GM12878 (cell line): ENCODE measurements at regions not wholly inside any gene's neighbourhood (a gene's known extent, or its start where the extent isn't known, plus 50 kb on each side); places are given as distances from the start of the nearest gene placed in this dataset.

ENCODE experiments used
- ATAC-seq: fragments of 200-7000 bp; cut with Tn5 transposase; 3 replicates; pipeline ENCODE4 v1.9.1; 2020; ENCODE audit warnings: mild to moderate bottlenecking, moderate library complexity
- BruUV-seq: library from RNA; stranded (reverse); fragments of 400-500 nt; replicated peaks from 2 replicates; lab custom pipeline; 2021; lab: Mats Ljungman, UMichigan
- CTCF ChIA-PET: fragments of 300-600 bp; sonication (Branson Sonifier 250); formaldehyde crosslinking; extraction: SDS; loops from one replicate; lab custom pipeline; 2021; ENCODE audit warnings: inconsistent platforms; lab: Yijun Ruan, JAX
- POLR2A ChIA-PET: fragments of 350-600 bp; formaldehyde crosslinking; extraction: SDS; loops from one replicate; lab custom pipeline; 2021; ENCODE audit warnings: inconsistent platforms; lab: Charles Lee
- RAD21 ChIA-PET: fragments of 300-600 bp; sonication (Branson Sonifier 250); formaldehyde crosslinking; loops from one replicate; lab custom pipeline; 2023; ENCODE audit warnings: antibody characterized with exemption; ENCODE audit not compliant: unreplicated experiment; lab: Charles Lee
- SMC1A ChIA-PET: fragments of 300-600 bp; sonication (Branson Sonifier 250); formaldehyde crosslinking; loops from one replicate; lab custom pipeline; 2023; ENCODE audit not compliant: unreplicated experiment, uncharacterized antibody; lab: Charles Lee
- DNase-seq: peaks from one replicate; pipeline ENCODE4 v3.0.0-alpha.2; 2011; ENCODE audit warnings: low read depth, low spot score
- FAIRE-seq: peaks from 3 replicates; lab custom pipeline; 2011; peaks lifted over from hg19 to GRCh38; lab: Jason Lieb, UNC
- H2AFZ ChIP-seq: 2 replicates; pipeline ENCODE4 v1.6.0; 2011; ENCODE audit warnings: low read depth, low read length, control low read depth; ENCODE audit not compliant: control insufficient read depth
- H3K27ac ChIP-seq: 2 replicates; pipeline ENCODE4 v1.5.1; 2011; ENCODE audit warnings: control low read depth; ENCODE audit not compliant: control insufficient read depth, insufficient read depth
- H3K27me3 ChIP-seq, 2 experiments: replicated peaks in 1 of 2; 2 replicates each; pipeline versions ENCODE4 v1.6.0 to v1.6.1; 2011; ENCODE audit warnings: low read length in 1 of 2; ENCODE audit not compliant: control insufficient read depth in 2 of 2, insufficient read depth in 2 of 2
- H3K36me3 ChIP-seq, 2 experiments: 2 replicates each; pipeline ENCODE4 v1.5.1; 2011; ENCODE audit warnings: low read length in 1 of 2; ENCODE audit not compliant: control insufficient read depth in 2 of 2, insufficient read depth in 2 of 2
- H3K4me1 ChIP-seq: 2 replicates; pipeline ENCODE4 v1.6.1; 2011; ENCODE audit warnings: mild to moderate bottlenecking, low read length, moderate library complexity, mixed read lengths; ENCODE audit not compliant: control insufficient read depth, insufficient read depth
- H3K4me2 ChIP-seq: 2 replicates; pipeline ENCODE4 v1.6.0; 2011; ENCODE audit warnings: control low read depth; ENCODE audit not compliant: control insufficient read depth, insufficient read depth
- H3K4me3 ChIP-seq: fragments of 200-600 bp; sonication (generic); 2 replicates; pipeline ENCODE4 v1.5.1; 2016
- H3K79me2 ChIP-seq: 2 replicates; pipeline ENCODE4 v1.6.0; 2011; ENCODE audit warnings: low read length; ENCODE audit not compliant: control insufficient read depth, insufficient read depth
- H3K9ac ChIP-seq: 2 replicates; pipeline ENCODE4 v1.8.0; 2011; ENCODE audit warnings: low read length, control low read depth, mixed read lengths; ENCODE audit not compliant: control insufficient read depth, insufficient read depth
- H3K9me3 ChIP-seq: replicated peaks from 3 replicates; pipeline ENCODE4 v1.5.1; 2011; ENCODE audit warnings: mild to moderate bottlenecking, low read length; ENCODE audit not compliant: control insufficient read depth, insufficient read depth
- H4K20me1 ChIP-seq: 2 replicates; pipeline ENCODE4 v1.6.0; 2011; ENCODE audit not compliant: control insufficient read depth, insufficient read depth
- BCL11A ChIP-seq: IDR thresholded peaks from 2 replicates; pipeline ENCODE4 v1.6.1; 2011; ENCODE audit warnings: low read depth, low read length
- BRCA1 ChIP-seq: IDR thresholded peaks from 2 replicates; pipeline ENCODE4 v1.6.1; 2011; ENCODE audit warnings: low read depth, low read length, improper control_type of control experiment
- CBX5 ChIP-seq: sonication (generic); IDR thresholded peaks from 2 replicates; pipeline ENCODE4 v1.6.1; 2016; ENCODE audit warnings: low read depth, moderate library complexity, mild to moderate bottlenecking, inconsistent platforms
- FOS ChIP-seq: IDR thresholded peaks from 3 replicates; pipeline ENCODE4 v1.6.1; 2011; ENCODE audit warnings: borderline replicate concordance; ENCODE audit not compliant: insufficient read length; ENCODE audit errors: extremely low read depth
- HDAC2 ChIP-seq: fragments of 200-600 bp; sonication (generic); IDR thresholded peaks from 2 replicates; pipeline ENCODE4 v1.6.1; 2017
- HDAC6 ChIP-seq: fragments of 200-600 bp; sonication (generic); IDR thresholded peaks from one replicate; pipeline ENCODE4 v1.8.0; 2017; ENCODE audit warnings: antibody characterized with exemption; ENCODE audit not compliant: unreplicated experiment
- IKZF2 ChIP-seq, 2 experiments: fragments of 450-650 bp; IDR thresholded peaks; 2 replicates each; pipeline ENCODE4 v1.6.1; 2017; ENCODE audit warnings: mild to moderate bottlenecking in 2 of 2, moderate library complexity in 2 of 2
- IRF4 ChIP-seq: IDR thresholded peaks from 2 replicates; pipeline ENCODE4 v1.6.1; 2011; ENCODE audit warnings: low read depth, low read length
- NFIC ChIP-seq: IDR thresholded peaks from 2 replicates; pipeline ENCODE4 v1.6.1; 2012; ENCODE audit warnings: low read depth, mild to moderate bottlenecking, inconsistent platforms, low read length, moderate library complexity
- NFYA ChIP-seq: IDR thresholded peaks from 2 replicates; pipeline ENCODE4 v1.6.1; 2011; ENCODE audit warnings: low read depth, mild to moderate bottlenecking, low read length, improper control_type of control experiment, borderline replicate concordance
- PAX8 ChIP-seq: fragments of 450-650 bp; IDR thresholded peaks from 2 replicates; pipeline ENCODE4 v1.6.1; 2017; ENCODE audit warnings: mild to moderate bottlenecking, moderate library complexity
- POLR2AphosphoS5 ChIP-seq: IDR thresholded peaks from 2 replicates; pipeline ENCODE4 v1.6.1; 2011; ENCODE audit warnings: mild to moderate bottlenecking, low read length, inconsistent platforms
- RAD21 ChIP-seq: IDR thresholded peaks from 2 replicates; pipeline ENCODE4 v1.6.1; 2011; ENCODE audit warnings: mild to moderate bottlenecking, low read depth, low read length, moderate library complexity; ENCODE audit not compliant: insufficient read depth
- SPI1 ChIP-seq: IDR thresholded peaks from 2 replicates; pipeline ENCODE4 v1.6.1; 2011; ENCODE audit warnings: low read depth, mild to moderate bottlenecking, low read length, moderate library complexity, borderline replicate concordance; ENCODE audit not compliant: insufficient read depth
- ZNF24 ChIP-seq: fragments of 450-650 bp; IDR thresholded peaks from 2 replicates; pipeline ENCODE4 v1.6.1; 2017; ENCODE audit warnings: antibody characterized with exemption, mild to moderate bottlenecking
- ZSCAN29 ChIP-seq: fragments of 450-650 bp; IDR thresholded peaks from 2 replicates; pipeline ENCODE4 v1.6.1; 2017; ENCODE audit warnings: mild to moderate bottlenecking, moderate library complexity
- WGBS: methylation state at CpG from one replicate; pipeline ENCODE4 v1.1.6; 2016; ENCODE audit warnings: low lambda C conversion rate; ENCODE audit not compliant: insufficient replicate concordance, insufficient coverage; ENCODE audit errors: missing lambda C conversion rate; 5-methylcytosine and 5-hydroxymethylcytosine counted together
- in situ Hi-C: fragments of 300-500 bp; cut with MboI; formaldehyde crosslinking; loops from 9 replicates; pipeline ENCODE4 v1.14.3; 2018; ENCODE audit warnings: mixed read lengths
- intact Hi-C: fragments of 100-400 bp; cut with micrococcal nuclease; formaldehyde crosslinking; loops from one replicate; pipeline ENCODE4 v1.14.2; 2022; ENCODE audit not compliant: unreplicated experiment
- TF ChIP-seq, protein P1 (sequence below): IDR thresholded peaks from 2 replicates; pipeline ENCODE4 v1.6.1; 2012; ENCODE audit warnings: low read length, inconsistent platforms
- TF ChIP-seq, protein P2 (sequence below): IDR thresholded peaks from 2 replicates; pipeline ENCODE4 v1.6.1; 2011; ENCODE audit warnings: low read depth, low read length, improper control_type of control experiment, borderline replicate concordance

GRCh38 chr3:137204409-137204808 lies 246.6 kb downstream of the IL20RB start:
- FAIRE-seq (no peak), DNase-seq (no peak), ATAC-seq (no peak)
- Histone ChIP-seq H3K27me3 (no peaks in the 10 kb centered on the region), H3K27ac (no peak overlapping the region), H3K4me1 (no peaks in the 10 kb centered on the region), H3K9me3 (no peaks in the 10 kb centered on the region), H3K36me3 (no peaks in the 10 kb centered on the region), H3K79me2 (no peaks in the 10 kb centered on the region), H3K4me3 (no peak overlapping the region), H3K9ac (no peak overlapping the region), H2AFZ (no peak overlapping the region), H4K20me1 (no peaks in the 10 kb centered on the region), H3K4me2 (no peak overlapping the region)
- CTCF ChIA-PET = interaction anchor here (0.7 to 1.7 kb wide), 3 partner anchors 13 to 848 kb away, joined by 3 to 5 read pairs (median 3); no protein-coding TSS in a partner anchor
- SMC1A ChIA-PET = interaction anchor here (1.0 to 1.4 kb wide), 3 partner anchors 15 to 31 kb away, joined by 3 to 4 read pairs (median 4); no protein-coding TSS in a partner anchor
- BruUV-seq = no TSS peak
- in situ Hi-C loops = no loop called here
- RAD21 ChIA-PET = no interaction called here
- intact Hi-C loops = no loop called here
- no peak for TF ChIP-seq HDAC6
- no peak for TF ChIP-seq ZNF24
- no peak for TF ChIP-seq HDAC2
- no peak for TF ChIP-seq IKZF2 (IDR thresholded peaks at IDR 0.05)
- TF ChIP-seq NFIC = no peak
- TF ChIP-seq PAX8 = no peak
- no peak for TF ChIP-seq BRCA1
- POLR2A ChIA-PET = no interaction called here
- 17% methylated on average over 3 of the region's 3 CpGs for WGBS

- DNase-seq = no peak
- no peak overlapping the region for H3K27ac ChIP-seq
- intact Hi-C loops = no loop called here
- no peaks in the 10 kb centered on the region for H4K20me1 ChIP-seq
- H3K4me3 ChIP-seq = no peak overlapping the region
- in situ Hi-C loops = no loop called here
- FAIRE-seq = no peak
- no peaks in the 10 kb centered on the region for H3K36me3 ChIP-seq
- no peak overlapping the region for H2AFZ ChIP-seq
- no TSS peak for BruUV-seq
- H3K27me3 ChIP-seq = no peaks in the 10 kb centered on the region
- no peaks in the 10 kb centered on the region for H3K9me3 ChIP-seq
- RAD21 ChIA-PET = no interaction called here
- 27% methylated on average over 5 of the region's 5 CpGs for WGBS
- ATAC-seq = no peak
- no peak overlapping the region for H3K4me2 ChIP-seq
- CTCF ChIA-PET = interaction anchor here (1.1 kb wide), 1 partner anchor 84 kb away, joined by 3 read pairs; no protein-coding TSS in a partner anchor
- H3K9ac ChIP-seq = no peak overlapping the region
- H3K4me1 ChIP-seq = no peaks in the 10 kb centered on the region
- POLR2A ChIA-PET = no interaction called here
- H3K79me2 ChIP-seq = no peaks in the 10 kb centered on the region
- SMC1A ChIA-PET = interaction anchor here (1.0 to 1.2 kb wide), 2 partner anchors 18 to 32 kb away, joined by 3 to 4 read pairs; no protein-coding TSS in a partner anchor
- no peak for TF ChIP-seq BCL11A
- no peak for TF ChIP-seq SPI1
- no peak for TF ChIP-seq FOS
- TF ChIP-seq, protein P1, sequence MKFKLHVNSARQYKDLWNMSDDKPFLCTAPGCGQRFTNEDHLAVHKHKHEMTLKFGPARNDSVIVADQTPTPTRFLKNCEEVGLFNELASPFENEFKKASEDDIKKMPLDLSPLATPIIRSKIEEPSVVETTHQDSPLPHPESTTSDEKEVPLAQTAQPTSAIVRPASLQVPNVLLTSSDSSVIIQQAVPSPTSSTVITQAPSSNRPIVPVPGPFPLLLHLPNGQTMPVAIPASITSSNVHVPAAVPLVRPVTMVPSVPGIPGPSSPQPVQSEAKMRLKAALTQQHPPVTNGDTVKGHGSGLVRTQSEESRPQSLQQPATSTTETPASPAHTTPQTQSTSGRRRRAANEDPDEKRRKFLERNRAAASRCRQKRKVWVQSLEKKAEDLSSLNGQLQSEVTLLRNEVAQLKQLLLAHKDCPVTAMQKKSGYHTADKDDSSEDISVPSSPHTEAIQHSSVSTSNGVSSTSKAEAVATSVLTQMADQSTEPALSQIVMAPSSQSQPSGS = no peak
- no peak for TF ChIP-seq IKZF2 (IDR thresholded peaks at IDR 0.05)
- TF ChIP-seq ZSCAN29 = no peak
- TF ChIP-seq NFYA = no peak
- no peak for TF ChIP-seq IRF4
- TF ChIP-seq CBX5 = no peak
- no peak for TF ChIP-seq POLR2AphosphoS5
- TF ChIP-seq, protein P2, sequence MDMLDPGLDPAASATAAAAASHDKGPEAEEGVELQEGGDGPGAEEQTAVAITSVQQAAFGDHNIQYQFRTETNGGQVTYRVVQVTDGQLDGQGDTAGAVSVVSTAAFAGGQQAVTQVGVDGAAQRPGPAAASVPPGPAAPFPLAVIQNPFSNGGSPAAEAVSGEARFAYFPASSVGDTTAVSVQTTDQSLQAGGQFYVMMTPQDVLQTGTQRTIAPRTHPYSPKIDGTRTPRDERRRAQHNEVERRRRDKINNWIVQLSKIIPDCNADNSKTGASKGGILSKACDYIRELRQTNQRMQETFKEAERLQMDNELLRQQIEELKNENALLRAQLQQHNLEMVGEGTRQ = no peak
- TF ChIP-seq RAD21 = no peak
Observed at GRCh38 chr3:137205394-137206045, 247.7 kb downstream of the IL20RB start.
